ENCODE measurements at regions not wholly inside any gene's neighbourhood (a gene's known extent, or its start where the extent isn't known, plus 50 kb on each side); places are given as distances from the start of the nearest gene placed in this dataset.

DNA sequence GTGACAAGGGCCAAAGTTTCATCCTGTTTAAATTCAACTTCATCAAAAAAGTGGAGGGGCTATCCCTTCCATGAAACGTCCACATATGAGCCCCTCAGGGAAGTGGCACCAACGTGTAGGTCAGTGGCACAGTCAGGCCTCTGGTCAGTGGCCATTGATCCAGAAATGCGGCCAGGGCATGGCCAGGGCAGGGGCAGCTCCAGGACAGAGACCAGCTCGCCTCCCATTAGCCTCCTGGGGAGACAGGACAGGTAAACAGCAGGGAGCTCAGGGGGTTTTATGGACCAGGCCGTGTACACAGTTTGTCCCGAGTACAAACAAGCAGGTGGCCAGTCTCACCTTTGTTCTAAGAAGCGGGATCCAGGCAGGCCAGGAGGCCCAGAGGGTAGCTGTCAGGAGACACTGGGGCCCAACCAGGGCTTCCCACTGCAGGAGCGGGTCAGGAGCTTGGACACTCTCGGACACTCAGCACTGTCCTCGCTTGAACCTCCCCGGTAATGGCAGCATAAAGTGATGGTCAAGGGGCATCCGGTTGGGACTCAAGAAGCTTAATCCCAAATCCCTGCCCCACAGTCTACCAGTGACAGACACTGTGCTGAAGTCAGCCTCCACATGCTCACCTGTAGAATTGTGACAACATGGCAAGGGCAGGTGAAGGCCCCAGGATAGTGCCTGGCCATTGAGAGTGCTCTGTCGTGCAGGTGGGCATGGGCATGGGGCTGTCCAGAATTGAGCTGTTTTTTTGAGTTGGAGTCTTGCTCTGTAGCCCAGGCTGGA lies 144.1 kb upstream of the ERRFI1 start (continued):
- TF ChIP-seq FOXK1 (CRISPR knock-in tag; IDR thresholded peaks at IDR 0.05; ENCODE audit: borderline replicate concordance, low read depth) (peak; percentile 55; the same call in 1 of the 2 replicates), MTA1 (CRISPR knock-in tag; IDR thresholded peaks at IDR 0.05; ENCODE audit: borderline replicate concordance) (peak; percentile 95; the same call in 1 of the 2 replicates), ARID2 (CRISPR knock-in tag; IDR thresholded peaks at IDR 0.05; ENCODE audit: borderline replicate concordance) (0 out of 2 replicates have a peak, but pooled peaks have one; percentile 13), ZNF816 (CRISPR knock-in tag; IDR thresholded peaks at IDR 0.05; ENCODE audit: borderline replicate concordance) (no peak), GLI4 (CRISPR knock-in tag; IDR thresholded peaks at IDR 0.05; ENCODE audit: borderline replicate concordance) (no peak), SIN3A (IDR thresholded peaks at IDR 0.05; ENCODE audit: borderline replicate concordance, low read depth, low read length) (no peak), JARID2 (CRISPR knock-in tag; IDR thresholded peaks at IDR 0.05; ENCODE audit: insufficient replicate concordance) (no peak), KLF15 (CRISPR knock-in tag; IDR thresholded peaks at IDR 0.05; ENCODE audit: borderline replicate concordance) (no peak), SETDB1 (CRISPR knock-in tag; IDR thresholded peaks at IDR 0.05; ENCODE audit: borderline replicate concordance) (no peak), ZBTB38 (CRISPR knock-in tag; IDR thresholded peaks at IDR 0.05) (peak; percentile 90), TCF12 (IDR thresholded peaks at IDR 0.05) (no peak), TCF12 (CRISPR knock-in tag; IDR thresholded peaks at IDR 0.05) (peak; percentile 83; the same call in 1 of the 2 replicates), PAX8 (CRISPR knock-in tag; IDR thresholded peaks at IDR 0.05; ENCODE audit: borderline replicate concordance) (peak; percentile 46; the same call in 1 of the 2 replicates), MBNL3 (CRISPR knock-in tag; conservative IDR thresholded peaks at IDR 0.05) (no peak), KDM2A (CRISPR knock-in tag; IDR thresholded peaks at IDR 0.05; ENCODE audit: borderline replicate concordance, low read depth) (no peak), RXRA (CRISPR knock-in tag; IDR thresholded peaks at IDR 0.05) (peak; percentile 95), HCFC1 (IDR thresholded peaks at IDR 0.05; ENCODE audit: low read depth, low read length) (no peak), ZNF558 (CRISPR knock-in tag; IDR thresholded peaks at IDR 0.05; ENCODE audit: borderline replicate concordance) (no peak), XRCC5 (optimal IDR thresholded peaks at IDR 0.05; ENCODE audit: low read length) (no peak)
- TF ChIP-seq, protein P1, sequence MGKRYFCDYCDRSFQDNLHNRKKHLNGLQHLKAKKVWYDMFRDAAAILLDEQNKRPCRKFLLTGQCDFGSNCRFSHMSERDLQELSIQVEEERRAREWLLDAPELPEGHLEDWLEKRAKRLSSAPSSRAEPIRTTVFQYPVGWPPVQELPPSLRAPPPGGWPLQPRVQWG (CRISPR knock-in tag; IDR thresholded peaks at IDR 0.05; ENCODE audit: borderline replicate concordance, low read depth): no peak
- TF ChIP-seq, protein P2, sequence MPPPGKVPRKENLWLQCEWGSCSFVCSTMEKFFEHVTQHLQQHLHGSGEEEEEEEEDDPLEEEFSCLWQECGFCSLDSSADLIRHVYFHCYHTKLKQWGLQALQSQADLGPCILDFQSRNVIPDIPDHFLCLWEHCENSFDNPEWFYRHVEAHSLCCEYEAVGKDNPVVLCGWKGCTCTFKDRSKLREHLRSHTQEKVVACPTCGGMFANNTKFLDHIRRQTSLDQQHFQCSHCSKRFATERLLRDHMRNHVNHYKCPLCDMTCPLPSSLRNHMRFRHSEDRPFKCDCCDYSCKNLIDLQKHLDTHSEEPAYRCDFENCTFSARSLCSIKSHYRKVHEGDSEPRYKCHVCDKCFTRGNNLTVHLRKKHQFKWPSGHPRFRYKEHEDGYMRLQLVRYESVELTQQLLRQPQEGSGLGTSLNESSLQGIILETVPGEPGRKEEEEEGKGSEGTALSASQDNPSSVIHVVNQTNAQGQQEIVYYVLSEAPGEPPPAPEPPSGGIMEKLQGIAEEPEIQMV (CRISPR knock-in tag; IDR thresholded peaks at IDR 0.05; ENCODE audit: low read depth): peak; percentile 31; the same call in 1 of the 2 replicates
- TF ChIP-seq, protein P3, sequence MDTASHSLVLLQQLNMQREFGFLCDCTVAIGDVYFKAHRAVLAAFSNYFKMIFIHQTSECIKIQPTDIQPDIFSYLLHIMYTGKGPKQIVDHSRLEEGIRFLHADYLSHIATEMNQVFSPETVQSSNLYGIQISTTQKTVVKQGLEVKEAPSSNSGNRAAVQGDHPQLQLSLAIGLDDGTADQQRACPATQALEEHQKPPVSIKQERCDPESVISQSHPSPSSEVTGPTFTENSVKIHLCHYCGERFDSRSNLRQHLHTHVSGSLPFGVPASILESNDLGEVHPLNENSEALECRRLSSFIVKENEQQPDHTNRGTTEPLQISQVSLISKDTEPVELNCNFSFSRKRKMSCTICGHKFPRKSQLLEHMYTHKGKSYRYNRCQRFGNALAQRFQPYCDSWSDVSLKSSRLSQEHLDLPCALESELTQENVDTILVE (CRISPR knock-in tag; IDR thresholded peaks at IDR 0.05): no peak
- TF ChIP-seq, protein P4, sequence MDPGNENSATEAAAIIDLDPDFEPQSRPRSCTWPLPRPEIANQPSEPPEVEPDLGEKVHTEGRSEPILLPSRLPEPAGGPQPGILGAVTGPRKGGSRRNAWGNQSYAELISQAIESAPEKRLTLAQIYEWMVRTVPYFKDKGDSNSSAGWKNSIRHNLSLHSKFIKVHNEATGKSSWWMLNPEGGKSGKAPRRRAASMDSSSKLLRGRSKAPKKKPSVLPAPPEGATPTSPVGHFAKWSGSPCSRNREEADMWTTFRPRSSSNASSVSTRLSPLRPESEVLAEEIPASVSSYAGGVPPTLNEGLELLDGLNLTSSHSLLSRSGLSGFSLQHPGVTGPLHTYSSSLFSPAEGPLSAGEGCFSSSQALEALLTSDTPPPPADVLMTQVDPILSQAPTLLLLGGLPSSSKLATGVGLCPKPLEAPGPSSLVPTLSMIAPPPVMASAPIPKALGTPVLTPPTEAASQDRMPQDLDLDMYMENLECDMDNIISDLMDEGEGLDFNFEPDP (CRISPR knock-in tag; conservative IDR thresholded peaks at IDR 0.05): no peak
- TF ChIP-seq, protein P5, sequence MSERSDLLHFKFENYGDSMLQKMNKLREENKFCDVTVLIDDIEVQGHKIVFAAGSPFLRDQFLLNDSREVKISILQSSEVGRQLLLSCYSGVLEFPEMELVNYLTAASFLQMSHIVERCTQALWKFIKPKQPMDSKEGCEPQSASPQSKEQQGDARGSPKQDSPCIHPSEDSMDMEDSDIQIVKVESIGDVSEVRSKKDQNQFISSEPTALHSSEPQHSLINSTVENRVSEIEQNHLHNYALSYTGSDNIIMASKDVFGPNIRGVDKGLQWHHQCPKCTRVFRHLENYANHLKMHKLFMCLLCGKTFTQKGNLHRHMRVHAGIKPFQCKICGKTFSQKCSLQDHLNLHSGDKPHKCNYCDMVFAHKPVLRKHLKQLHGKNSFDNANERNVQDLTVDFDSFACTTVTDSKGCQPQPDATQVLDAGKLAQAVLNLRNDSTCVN (CRISPR knock-in tag; IDR thresholded peaks at IDR 0.05; ENCODE audit: borderline replicate concordance): peak; percentile 86; the same call in 1 of the 2 replicates
